Naive thymus-derived CD4-positive, alpha-beta T cell (primary cell): ENCODE measurements at regions not wholly inside any gene's neighbourhood (a gene's known extent, or its start where the extent isn't known, plus 50 kb on each side); places are given as distances from the start of the nearest gene placed in this dataset.

Source experiments
- ATAC-seq: fragments of 150-1000 bp; cut with Tn5 transposase; 2 replicates; pipeline ENCODE4 v1.10.0; 2021; ENCODE audit warnings: mild to moderate bottlenecking, moderate library complexity
- CTCF ChIA-PET: fragments of 350-600 bp; sonication (Branson Sonifier 250); formaldehyde crosslinking; loops from one replicate; lab custom pipeline; 2021; ENCODE audit warnings: antibody characterized with exemption; lab: Charles Lee
- POLR2A ChIA-PET: fragments of 350-600 bp; sonication (Branson Sonifier 250); formaldehyde crosslinking; loops from one replicate; lab custom pipeline; 2021; ENCODE audit warnings: antibody characterized with exemption, inconsistent platforms; lab: Charles Lee
- DNase-seq, 9 donors: peaks; one replicate each; pipeline versions ENCODE4 v3.0.0 to v3.0.0-alpha.2; 2020 to 2022; ENCODE audit warnings: mixed read lengths in 1 of 9
- H3K27ac ChIP-seq: one replicate; pipeline ENCODE4 v1.7.0; 2013; ENCODE audit warnings: mild to moderate bottlenecking, low read depth, low read length, moderate library complexity
- H3K27me3 ChIP-seq, 2 donors: one replicate each; pipeline ENCODE4 v1.7.0; 2013; ENCODE audit warnings: low read length in 2 of 2, mild to moderate bottlenecking in 2 of 2, moderate library complexity in 2 of 2; ENCODE audit not compliant: control insufficient read depth in 2 of 2, insufficient read depth in 2 of 2
- H3K36me3 ChIP-seq, 3 experiments: 1 replicate in 2 of 3; 2 replicates in 1 of 3; pipeline ENCODE4 v1.7.0; 2013; ENCODE audit warnings: low read length in 3 of 3, mild to moderate bottlenecking in 3 of 3, moderate library complexity in 1 of 3; ENCODE audit not compliant: insufficient read depth in 3 of 3, control insufficient read depth in 2 of 3
- H3K4me1 ChIP-seq, 2 donors: one replicate each; pipeline ENCODE4 v1.7.0; 2013; ENCODE audit warnings: low read length in 2 of 2, mild to moderate bottlenecking in 2 of 2, moderate library complexity in 1 of 2; ENCODE audit not compliant: control insufficient read depth in 2 of 2, insufficient read depth in 2 of 2
- H3K4me3 ChIP-seq: 2 replicates; pipeline ENCODE4 v1.7.0; 2013; ENCODE audit warnings: mild to moderate bottlenecking, low read length
- H3K9me3 ChIP-seq, 3 experiments: 1 replicate in 2 of 3; 2 replicates in 1 of 3; pipeline ENCODE4 v1.7.0; 2013; ENCODE audit warnings: low read length in 3 of 3; ENCODE audit not compliant: control insufficient read depth in 2 of 3
- H3K27ac Mint-ChIP-seq, 9 donors: one replicate each; pipeline ENCODE4 v1.8.0; 2020 to 2022; ENCODE audit warnings: mixed read lengths in 9 of 9, mild to moderate bottlenecking in 8 of 9, moderate library complexity in 5 of 9, inconsistent platforms in 2 of 9
- H3K27me3 Mint-ChIP-seq, 5 donors: one replicate each; pipeline ENCODE4 v1.8.0; 2021 to 2022; ENCODE audit warnings: mixed read lengths in 5 of 5, mild to moderate bottlenecking in 1 of 5
- H3K36me3 Mint-ChIP-seq, 5 donors: one replicate each; pipeline ENCODE4 v1.8.0; 2020 to 2022; ENCODE audit warnings: mixed read lengths in 5 of 5, mild to moderate bottlenecking in 3 of 5, inconsistent platforms in 1 of 5
- H3K4me1 Mint-ChIP-seq, 7 donors: one replicate each; pipeline ENCODE4 v1.8.0; 2020 to 2022; ENCODE audit warnings: mixed read lengths in 7 of 7, mild to moderate bottlenecking in 3 of 7, inconsistent platforms in 1 of 7
- H3K4me3 Mint-ChIP-seq, 10 donors: one replicate each; pipeline ENCODE4 v1.8.0; 2020 to 2022; ENCODE audit warnings: mild to moderate bottlenecking in 10 of 10, mixed read lengths in 10 of 10, moderate library complexity in 6 of 10, inconsistent platforms in 2 of 10
- H3K9me3 Mint-ChIP-seq, 11 donors: one replicate each; pipeline ENCODE4 v1.8.0; 2020 to 2022; ENCODE audit warnings: mixed read lengths in 11 of 11, mild to moderate bottlenecking in 4 of 11, inconsistent platforms in 1 of 11, moderate library complexity in 1 of 11
- intact Hi-C, 2 donors: fragments of 100-400 bp; cut with micrococcal nuclease; formaldehyde crosslinking; loops; one replicate each; pipeline ENCODE4 v1.15.1; 2023

GRCh38 chr16:60763869-60764268 lies 1272.4 kb downstream of the CDH8 start:
- ChIA-PET CTCF (no interaction called here), POLR2A (no interaction called here)
- H3K27me3 Mint-ChIP-seq: no peaks in the 10 kb centered on the region
- H3K4me3 Mint-ChIP-seq: no peak overlapping the region
- Histone ChIP-seq H3K27me3 (no peaks in the 10 kb centered on the region), H3K9me3 (no peaks in the 10 kb centered on the region), H3K36me3 (no peaks in the 10 kb centered on the region), H3K4me3 (no peak overlapping the region), H3K27ac (no peak overlapping the region), H3K4me1 (no peaks in the 10 kb centered on the region)
- no peaks in the 10 kb centered on the region for H3K36me3 Mint-ChIP-seq
- H3K27ac Mint-ChIP-seq: no peak overlapping the region
- H3K9me3 Mint-ChIP-seq: peaks cover 4 to 33% (median 10%) of the 10 kb centered on the region in 11 donors
- DNase-seq: no peak
- intact Hi-C loops: no loop called here
- no peaks in the 10 kb centered on the region for H3K4me1 Mint-ChIP-seq
- ATAC-seq: no peak

DNA sequence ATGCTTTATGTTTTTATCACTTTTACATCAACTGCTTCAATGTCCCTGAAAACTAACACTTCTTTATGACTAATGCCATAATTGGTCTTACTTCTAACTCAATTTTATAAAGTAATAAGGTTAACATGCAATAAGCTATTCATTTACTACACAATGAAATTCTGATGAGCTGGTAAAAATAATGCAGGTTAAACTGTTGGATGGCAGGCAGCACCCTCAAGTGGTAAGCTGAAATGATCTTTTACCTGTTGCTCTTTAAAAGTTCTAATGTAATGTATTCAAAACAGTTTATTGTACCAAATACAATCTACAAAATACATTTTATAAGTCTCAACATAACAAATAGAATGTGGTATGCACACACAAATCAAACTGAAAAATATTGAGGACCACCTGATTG lies 1280.3 kb downstream of the CDH8 start:
- ATAC-seq: no peak
- DNase-seq: no peak
- Histone ChIP-seq H3K27ac (no peak overlapping the region), H3K9me3 (no peaks in the 10 kb centered on the region), H3K4me3 (no peak overlapping the region), H3K27me3 (no peaks in the 10 kb centered on the region), H3K4me1 (no peaks in the 10 kb centered on the region), H3K36me3 (no peaks in the 10 kb centered on the region)
- Mint-ChIP-seq H3K9me3 (peaks cover 0 to 6% (median 0%) of the 10 kb centered on the region in 11 donors), H3K36me3 (no peaks in the 10 kb centered on the region), H3K27me3 (no peaks in the 10 kb centered on the region), H3K4me1 (no peaks in the 10 kb centered on the region), H3K4me3 (no peak overlapping the region), H3K27ac (no peak overlapping the region)
- CTCF ChIA-PET: no interaction called here
- intact Hi-C loops: no loop called here
- POLR2A ChIA-PET: no interaction called here

DNA sequence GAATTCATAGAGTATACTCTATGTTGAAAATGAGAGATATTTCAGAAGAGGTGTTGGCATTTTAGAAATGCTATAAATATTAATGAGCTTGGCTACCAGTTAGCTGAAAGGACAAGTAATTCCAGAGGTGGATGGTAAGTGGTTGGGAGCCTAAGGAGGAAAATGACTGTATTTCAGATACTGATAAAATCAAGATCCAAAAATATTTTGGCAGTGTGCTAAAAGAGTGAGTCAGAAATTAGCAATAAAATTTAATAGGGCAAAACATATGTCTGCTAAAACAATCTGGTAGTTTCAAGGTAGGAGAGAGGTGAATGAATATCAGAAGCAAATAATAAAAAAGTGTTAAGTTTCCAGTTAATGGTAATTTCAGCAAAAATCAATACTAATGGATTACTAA lies 1287.9 kb downstream of the CDH8 start:
- POLR2A ChIA-PET: no interaction called here
- intact Hi-C loops: no loop called here
- ATAC-seq (no peak), DNase-seq (no peak)
- no peak overlapping the region for H3K27ac ChIP-seq
- peaks cover 0 to 35% (median 12%) of the 10 kb centered on the region in 11 donors for H3K9me3 Mint-ChIP-seq
- no peaks in the 10 kb centered on the region for H3K27me3 Mint-ChIP-seq
- H3K9me3 ChIP-seq: no peaks in the 10 kb centered on the region
- H3K4me3 ChIP-seq: no peak overlapping the region
- peaks cover 0 to 2% (median 0%) of the 10 kb centered on the region in 5 donors for H3K36me3 Mint-ChIP-seq
- no peak overlapping the region for H3K27ac Mint-ChIP-seq
- H3K4me3 Mint-ChIP-seq: no peak overlapping the region
- no peaks in the 10 kb centered on the region for H3K4me1 ChIP-seq
- H3K27me3 ChIP-seq: no peaks in the 10 kb centered on the region
- no peaks in the 10 kb centered on the region for H3K4me1 Mint-ChIP-seq
- CTCF ChIA-PET: no interaction called here
- no peaks in the 10 kb centered on the region for H3K36me3 ChIP-seq

- Histone ChIP-seq H3K27me3 (no peaks in the 10 kb centered on the region), H3K4me3 (no peak overlapping the region), H3K36me3 (no peaks in the 10 kb centered on the region), H3K9me3 (no peaks in the 10 kb centered on the region), H3K27ac (no peak overlapping the region), H3K4me1 (no peaks in the 10 kb centered on the region)
- Mint-ChIP-seq H3K9me3 (peaks cover 4 to 47% (median 16%) of the 10 kb centered on the region in 11 donors), H3K4me3 (no peak overlapping the region), H3K36me3 (peaks cover 0 to 5% (median 0%) of the 10 kb centered on the region in 5 donors), H3K27me3 (no peaks in the 10 kb centered on the region), H3K4me1 (no peaks in the 10 kb centered on the region), H3K27ac (no peak overlapping the region)
- ATAC-seq: no peak
- ChIA-PET POLR2A (no interaction called here), CTCF (no interaction called here)
- intact Hi-C loops: no loop called here
- DNase-seq: no peak
These were observed 1292.0 kb downstream of the CDH8 start for GRCh38 chr16:60744198-60744597.

- H3K27ac ChIP-seq: no peak overlapping the region
- Mint-ChIP-seq H3K36me3 (peaks cover 0 to 5% (median 0%) of the 10 kb centered on the region in 5 donors), H3K4me1 (no peaks in the 10 kb centered on the region), H3K4me3 (no peak overlapping the region), H3K27ac (no peak overlapping the region), H3K27me3 (no peaks in the 10 kb centered on the region), H3K9me3 (peaks cover 2 to 34% (median 12%) of the 10 kb centered on the region in 11 donors)
- intact Hi-C loops: no loop called here
- ATAC-seq (no peak), DNase-seq (no peak)
- H3K4me3 ChIP-seq: no peak overlapping the region
- no peaks in the 10 kb centered on the region for H3K27me3 ChIP-seq
- CTCF ChIA-PET: no interaction called here
- H3K9me3 ChIP-seq: no peaks in the 10 kb centered on the region
- H3K36me3 ChIP-seq: no peaks in the 10 kb centered on the region
- POLR2A ChIA-PET: no interaction called here
- H3K4me1 ChIP-seq: no peaks in the 10 kb centered on the region
These were observed 1294.4 kb downstream of the CDH8 start for GRCh38 chr16:60741810-60742209.

- Mint-ChIP-seq H3K36me3 (peaks cover 0 to 5% (median 0%) of the 10 kb centered on the region in 5 donors), H3K9me3 (peaks cover 4 to 41% (median 15%) of the 10 kb centered on the region in 11 donors), H3K27ac (no peak overlapping the region), H3K4me3 (no peak overlapping the region), H3K27me3 (no peaks in the 10 kb centered on the region), H3K4me1 (no peaks in the 10 kb centered on the region)
- Histone ChIP-seq H3K36me3 (no peaks in the 10 kb centered on the region), H3K9me3 (no peaks in the 10 kb centered on the region), H3K4me3 (no peak overlapping the region), H3K27me3 (no peaks in the 10 kb centered on the region), H3K4me1 (no peaks in the 10 kb centered on the region), H3K27ac (no peak overlapping the region)
- DNase-seq: no peak
- intact Hi-C loops: no loop called here
- ChIA-PET CTCF (no interaction called here), POLR2A (no interaction called here)
- no peak for ATAC-seq
These were observed 1296.2 kb downstream of the CDH8 start for GRCh38 chr16:60739737-60740683.
